Loucy (cell line): ENCODE measurements at regions not wholly inside any gene's neighbourhood (a gene's known extent, or its start where the extent isn't known, plus 50 kb on each side); places are given as distances from the start of the nearest gene placed in this dataset.

Experiments
- CTCF ChIP-seq: fragments of 200-600 bp; sonication (generic); conservative IDR thresholded peaks from 2 replicates; pipeline ENCODE4 v1.5.1; 2014; ENCODE audit warnings: mild to moderate bottlenecking, antibody characterized with exemption, low read length
- EZH2phosphoT487 ChIP-seq: fragments of 200-600 bp; IDR thresholded peaks from 2 replicates; pipeline ENCODE4 v1.6.1; 2018; ENCODE audit warnings: antibody characterized with exemption, mild to moderate bottlenecking, moderate library complexity, borderline replicate concordance

GRCh38 chr13:82129281-82129680 lies 1753.0 kb downstream of the SLITRK1 start:
- TF ChIP-seq CTCF (no peak), EZH2phosphoT487 (no peak)
